ENCODE measurements at regions not wholly inside any gene's neighbourhood (a gene's known extent, or its start where the extent isn't known, plus 50 kb on each side); places are given as distances from the start of the nearest gene placed in this dataset.

DNA sequence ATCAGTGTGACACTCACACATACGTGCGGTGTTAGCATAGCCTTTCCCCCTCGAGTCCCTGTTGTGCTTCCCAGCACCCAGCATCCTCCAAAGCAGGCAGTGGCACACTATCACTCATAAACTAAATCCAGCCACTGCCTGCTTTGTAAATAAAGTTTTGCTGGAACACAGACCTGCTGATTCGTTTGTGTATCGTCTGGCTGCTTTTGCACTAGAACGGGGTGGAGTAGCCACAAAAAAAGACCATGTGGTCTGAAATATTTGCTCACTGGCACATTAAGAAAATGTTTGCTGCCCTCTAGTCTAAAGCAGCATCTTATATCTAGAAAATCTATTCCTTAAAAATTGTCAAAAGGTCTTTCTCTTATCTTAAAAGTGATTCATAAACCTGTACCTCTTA is 341.2 kb upstream of the ZFHX3 start:
- DNase-seq: no peak

GRCh38 chr16:73387979-73388378 is 340.1 kb upstream of the ZFHX3 start:
- DNase-seq: no peak

- no peak for DNase-seq
These were observed 337.8 kb upstream of the ZFHX3 start for GRCh38 chr16:73385696-73386095.

- DNase-seq: no peak
These were observed 336.7 kb upstream of the ZFHX3 start for GRCh38 chr16:73384506-73385089.

DNA sequence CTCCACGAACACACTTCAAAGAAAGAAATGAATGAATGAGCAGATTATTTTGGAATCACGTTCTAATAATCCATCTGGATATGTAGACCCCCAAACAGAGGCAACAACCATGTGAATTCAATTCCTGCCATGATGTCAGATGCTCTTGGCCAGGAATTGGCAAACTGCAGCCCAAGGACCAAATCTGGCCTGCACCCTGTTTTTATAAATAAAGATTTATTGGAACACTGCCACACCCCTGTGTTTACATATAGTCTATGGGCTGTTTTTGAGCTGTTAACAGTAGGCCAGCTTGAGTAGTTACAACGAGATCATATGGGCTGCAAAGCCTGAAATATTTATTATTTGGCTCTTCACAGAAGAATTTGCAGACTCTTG is 336.0 kb upstream of the ZFHX3 start:
- DNase-seq: no peak

DNA sequence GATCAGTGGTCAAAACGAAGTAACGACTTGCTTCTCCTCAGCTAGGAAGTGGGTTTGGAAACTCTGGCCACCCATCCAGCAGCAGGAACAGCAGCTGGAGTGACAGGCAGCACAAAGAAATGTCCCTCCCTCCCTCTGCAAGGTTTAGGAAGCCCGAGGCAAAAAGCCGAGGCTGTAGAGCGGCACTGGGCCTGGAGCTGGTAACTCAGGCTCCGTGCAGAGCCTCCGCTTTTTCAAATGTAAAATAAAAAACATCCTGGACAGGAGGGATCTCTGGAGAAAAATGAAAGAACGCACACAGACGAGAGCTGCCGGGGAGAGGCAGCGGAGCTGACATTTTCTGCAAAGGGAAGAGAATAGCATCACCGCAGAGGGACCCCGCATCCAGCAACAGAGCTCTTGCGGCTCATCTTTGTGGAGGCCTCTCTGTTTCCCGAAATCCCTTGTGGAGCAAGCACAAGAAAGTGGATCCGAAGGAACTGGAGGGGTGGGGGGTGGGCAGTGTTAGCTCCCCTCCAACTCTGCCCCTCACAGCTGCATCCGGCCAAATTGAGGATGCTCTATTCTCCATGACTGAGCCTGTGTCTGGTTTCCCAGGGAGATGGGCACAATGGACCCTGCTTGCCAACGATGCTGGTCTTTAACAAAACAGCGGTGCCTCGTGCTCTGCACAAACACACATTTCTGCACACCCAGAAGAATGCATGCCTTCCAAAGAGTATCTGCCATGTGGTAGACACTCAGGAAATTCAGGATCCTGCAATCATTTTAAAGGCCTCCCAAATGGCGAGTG is 335.5 kb upstream of the ZFHX3 start:
- DNase-seq: no peak

DNA sequence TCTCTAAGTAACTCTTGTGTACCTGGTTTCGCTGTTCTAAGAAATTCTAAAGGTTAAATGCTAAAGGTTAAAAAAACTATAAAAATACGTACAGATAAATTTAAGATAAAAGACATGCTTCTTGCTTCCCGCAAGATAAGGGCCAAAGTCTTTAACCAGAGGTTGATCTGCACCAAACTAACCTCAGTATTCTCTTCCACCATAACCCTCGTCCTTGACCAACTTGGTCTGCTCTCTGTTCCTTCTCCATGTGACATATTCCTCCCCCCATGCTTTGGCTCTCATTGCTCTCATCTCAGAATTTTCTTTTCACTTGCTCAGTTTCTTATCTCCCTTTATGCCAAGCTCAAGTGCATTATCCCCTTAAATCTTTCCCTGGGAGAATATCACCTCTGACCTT is 330.5 kb upstream of the ZFHX3 start:
- DNase-seq: no peak

GRCh38 chr16:73371584-73372319 is 323.8 kb upstream of the ZFHX3 start:
- DNase-seq: no peak

- DNase-seq: no peak
These were observed 321.9 kb upstream of the ZFHX3 start for GRCh38 chr16:73369851-73370250.

- DNase-seq: no peak
These were observed 320.8 kb upstream of the ZFHX3 start for GRCh38 chr16:73368715-73369114.

- peak; percentile 60 for DNase-seq
These were observed 317.2 kb upstream of the ZFHX3 start for GRCh38 chr16:73365016-73365551.

DNA sequence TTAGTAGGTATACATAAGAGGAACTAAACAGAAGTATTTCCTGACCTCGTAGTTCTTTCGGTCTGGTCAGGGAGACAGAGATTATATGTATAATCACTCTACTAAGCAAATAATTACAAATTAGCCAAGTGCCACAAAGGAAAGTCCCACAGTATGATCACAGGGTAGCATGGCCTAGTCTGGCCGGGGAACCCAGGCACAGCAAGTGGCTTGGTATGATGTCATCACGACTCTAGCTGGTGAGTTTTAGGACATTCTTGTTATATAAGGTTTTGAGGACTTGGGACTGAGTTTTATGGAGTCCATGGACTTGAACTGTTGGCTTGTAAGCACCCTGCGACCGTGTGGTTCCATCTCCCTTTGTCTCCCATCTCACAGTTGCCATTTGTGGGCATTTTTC is 316.5 kb upstream of the ZFHX3 start:
- no peak for DNase-seq

DNA sequence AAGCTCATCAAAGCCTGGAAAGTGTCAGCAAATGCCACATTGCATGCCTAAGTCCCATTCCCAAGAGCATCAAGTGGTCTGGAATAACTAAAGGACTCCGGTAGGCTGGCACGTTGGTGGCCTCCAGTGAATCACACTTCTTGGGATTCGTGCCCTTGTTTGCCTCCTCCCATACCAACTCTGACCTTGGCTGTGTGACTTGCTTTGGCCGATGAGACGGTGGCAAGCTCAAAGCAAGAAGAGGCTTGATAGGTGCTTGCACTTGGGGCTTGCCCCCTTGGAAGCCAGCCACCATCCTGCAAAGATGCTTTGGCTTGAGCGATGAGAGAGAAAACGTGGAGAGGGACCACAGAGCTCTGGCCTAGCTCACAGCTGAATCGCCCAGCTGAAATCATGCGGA is 313.1 kb upstream of the ZFHX3 start:
- no peak for DNase-seq

GRCh38 chr16:73356401-73357079 is 308.6 kb upstream of the ZFHX3 start:
- DNase-seq: no peak

DNA sequence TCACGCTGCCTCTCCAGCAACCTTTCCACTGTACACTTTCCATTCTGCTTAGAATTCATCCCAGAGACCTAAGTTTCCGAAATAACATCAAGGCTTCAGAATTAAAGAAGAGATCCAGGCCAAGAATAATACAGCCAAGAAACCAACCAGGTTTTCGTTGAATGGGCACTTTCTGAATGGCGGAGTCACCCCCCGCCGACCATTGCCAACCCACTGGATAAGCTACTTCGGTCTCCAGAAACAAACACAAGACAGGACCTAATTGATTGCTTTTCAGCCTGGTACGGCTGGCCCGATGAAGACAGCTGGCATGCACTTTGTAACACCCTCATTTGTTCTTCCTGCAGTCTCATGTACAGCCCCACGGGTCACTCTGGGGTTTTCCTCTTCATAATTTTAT is 308.1 kb upstream of the ZFHX3 start:
- no peak for DNase-seq

DNA sequence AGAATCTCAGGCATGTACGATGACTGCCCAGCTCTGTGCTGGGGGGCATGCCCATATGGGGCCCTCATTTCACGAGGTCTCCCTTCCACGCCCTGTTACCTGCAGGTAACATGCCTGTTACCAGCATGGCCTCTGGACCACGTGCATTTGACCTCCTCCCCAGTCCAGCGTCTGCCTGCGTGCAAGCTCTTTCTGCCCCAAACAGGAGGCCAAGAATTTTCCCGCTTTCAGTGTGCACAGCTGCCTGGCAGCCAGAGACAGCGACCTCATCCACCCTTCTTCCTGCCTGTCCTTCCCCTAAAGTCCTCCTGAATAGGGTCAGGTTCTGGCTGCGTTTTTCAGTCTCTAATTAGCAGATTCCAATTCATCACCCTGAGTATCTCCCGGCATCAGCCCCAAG is 306.5 kb upstream of the ZFHX3 start:
- no peak for DNase-seq

- DNase-seq: no peak
These were observed 303.0 kb upstream of the ZFHX3 start for GRCh38 chr16:73350707-73351452.

GRCh38 chr16:73347500-73348375 is 299.8 kb upstream of the ZFHX3 start:
- peak; percentile 44 for DNase-seq

GRCh38 chr16:73339821-73340220 is 291.9 kb upstream of the ZFHX3 start:
- DNase-seq: no peak

DNA sequence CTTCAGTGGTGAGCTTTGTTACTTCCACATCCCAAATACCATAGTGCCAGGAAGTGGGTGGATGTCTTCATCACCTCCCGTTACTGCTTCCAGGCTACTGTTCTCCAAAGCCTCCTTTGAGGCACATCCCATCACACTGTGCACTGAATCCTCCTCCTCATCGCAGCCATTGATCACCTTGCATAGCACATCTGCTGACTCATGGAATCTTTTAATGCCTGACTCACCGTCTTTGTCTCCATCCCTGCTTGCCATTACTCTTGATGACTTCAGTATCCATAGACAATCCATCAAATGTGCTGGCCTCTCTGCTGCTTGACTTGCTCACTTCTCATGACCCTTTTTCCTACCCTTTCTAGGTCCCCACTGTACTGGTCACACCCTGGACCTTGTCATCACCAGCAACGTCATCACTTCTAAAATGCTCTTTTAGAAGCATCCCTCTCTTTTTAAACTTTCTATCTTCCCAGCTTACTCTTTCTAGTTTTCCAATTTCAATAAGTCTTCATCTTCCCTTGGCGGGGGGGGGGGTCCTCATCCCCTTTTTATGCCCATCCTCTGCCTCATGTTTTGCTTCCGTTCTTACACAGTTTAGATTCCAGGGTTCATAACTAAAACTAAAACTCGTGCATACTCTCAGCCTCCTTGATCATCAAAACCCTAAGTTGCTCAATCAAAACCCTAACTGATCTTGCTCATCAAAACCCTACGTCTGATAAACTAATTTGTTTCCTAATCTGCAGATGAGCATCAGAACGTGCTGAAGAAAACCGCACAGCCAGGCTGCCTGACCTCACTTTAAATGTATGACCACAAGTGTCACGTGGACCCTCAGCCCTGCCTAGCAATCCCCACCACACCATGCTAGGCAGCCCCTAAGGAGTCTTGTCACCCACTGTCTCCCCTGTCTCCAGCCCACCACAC is 289.7 kb upstream of the ZFHX3 start:
- no peak for DNase-seq

Data from femur (tissue), 1 donor.